HepG2 (cell line): ENCODE measurements at regions not wholly inside any gene's neighbourhood (a gene's known extent, or its start where the extent isn't known, plus 50 kb on each side); places are given as distances from the start of the nearest gene placed in this dataset.

Experiments
- ATAC-seq: fragments of 200-7000 bp; cut with Tn5 transposase; 3 replicates; pipeline ENCODE4 v1.9.1; 2020; ENCODE audit warnings: mild to moderate bottlenecking, moderate library complexity
- BruUV-seq: library from RNA; stranded (reverse); fragments of 400-500 nt; replicated peaks from 2 replicates; lab custom pipeline; 2021; lab: Mats Ljungman, UMichigan
- CTCF ChIA-PET: fragments of 300-600 bp; formaldehyde crosslinking; extraction: SDS; loops from one replicate; lab custom pipeline; 2021; ENCODE audit warnings: low total read pairs, inconsistent platforms, low intra/inter-chr PET ratio; lab: Yijun Ruan, JAX
- POLR2A ChIA-PET: fragments of 350-600 bp; sonication (Branson Sonifier 250); formaldehyde crosslinking; loops from one replicate; lab custom pipeline; 2020; ENCODE audit warnings: antibody characterized with exemption, inconsistent platforms; lab: Yijun Ruan, JAX
- DNase-seq: peaks from one replicate; pipeline ENCODE4 v3.0.0-alpha.2; 2015; ENCODE audit warnings: low spot score
- FAIRE-seq: peaks from 3 replicates; lab custom pipeline; 2011; peaks lifted over from hg19 to GRCh38; lab: Jason Lieb, UNC
- H2AFZ ChIP-seq: one replicate; pipeline ENCODE4 v1.6.1; 2011; ENCODE audit warnings: low read length, inconsistent platforms
- H3K27ac ChIP-seq: fragments of 300-600 bp; 3 replicates; pipeline ENCODE4 v1.8.0; 2011; ENCODE audit warnings: mixed run types, mild to moderate bottlenecking, mixed read lengths, low read length, inconsistent platforms; ENCODE audit not compliant: insufficient read depth; ENCODE audit errors: extremely low read length
- H3K27me3 ChIP-seq, 2 experiments: fragments of 200-600 bp in 1 of 2; 2 replicates in 1 of 2; 3 replicates in 1 of 2; pipeline versions ENCODE4 v1.6.0 to v1.8.0; 2011; ENCODE audit warnings: low read length in 2 of 2, mild to moderate bottlenecking in 2 of 2, moderate library complexity in 2 of 2, inconsistent platforms in 1 of 2; ENCODE audit not compliant: insufficient read depth in 2 of 2, control insufficient read depth in 1 of 2
- H3K36me3 ChIP-seq, 2 experiments: fragments of 200-600 bp in 1 of 2; replicated peaks in 1 of 2; 2 replicates in 1 of 2; 3 replicates in 1 of 2; pipeline versions ENCODE4 v1.5.1 to v1.8.0; 2011; ENCODE audit warnings: low read length in 2 of 2, inconsistent platforms in 1 of 2; ENCODE audit not compliant: insufficient read depth in 2 of 2, control insufficient read depth in 1 of 2
- H3K4me1 ChIP-seq: 2 replicates; pipeline ENCODE4 v1.5.1; 2012; ENCODE audit warnings: low read length, inconsistent platforms; ENCODE audit not compliant: insufficient read depth
- H3K4me2 ChIP-seq: 2 replicates; pipeline ENCODE4 v1.6.0; 2011; ENCODE audit warnings: low read depth, low read length, inconsistent platforms
- H3K4me3 ChIP-seq, 3 experiments: fragments of 200-600 bp in 1 of 3; sonication (generic), shearing (Covaris generic) in 1 of 3; replicated peaks in 1 of 3; 2 replicates each; pipeline ENCODE4 v1.5.1; 2011 to 2016; ENCODE audit warnings: low read length in 3 of 3, inconsistent platforms in 2 of 3, low read depth in 2 of 3, mild to moderate bottlenecking in 2 of 3, control low read depth in 1 of 3, mixed read lengths in 1 of 3; ENCODE audit not compliant: insufficient read depth in 1 of 3
- H3K79me2 ChIP-seq: one replicate; pipeline ENCODE4 v1.6.1; 2011; ENCODE audit warnings: low read length, inconsistent platforms; ENCODE audit not compliant: insufficient read depth
- H3K9ac ChIP-seq: 2 replicates; pipeline ENCODE4 v1.6.0; 2011; ENCODE audit warnings: mild to moderate bottlenecking, low read depth, low read length, inconsistent platforms; ENCODE audit not compliant: insufficient read depth
- H3K9me3 ChIP-seq: 2 replicates; pipeline ENCODE4 v1.5.1; 2012; ENCODE audit warnings: mild to moderate bottlenecking, low read length
- H4K20me1 ChIP-seq: 2 replicates; pipeline ENCODE4 v1.6.0; 2011; ENCODE audit warnings: inconsistent platforms, mild to moderate bottlenecking, low read length, moderate library complexity; ENCODE audit not compliant: insufficient read depth
- BCL6 ChIP-seq: IDR thresholded peaks from 2 replicates; pipeline ENCODE4 v1.6.1; 2016; ENCODE audit warnings: missing genetic modification reagents, missing compliant biosample characterization
- EED ChIP-seq: sonication (generic); formaldehyde crosslinking; IDR thresholded peaks from 2 replicates; pipeline ENCODE4 v1.5.0; 2020; ENCODE audit warnings: mild to moderate bottlenecking, missing genetic modification reagents
- GMEB1 ChIP-seq: sonication (generic); formaldehyde crosslinking; IDR thresholded peaks from 2 replicates; pipeline ENCODE4 v1.5.1; 2020; ENCODE audit warnings: missing genetic modification reagents, mild to moderate bottlenecking, borderline replicate concordance
- JDP2 ChIP-seq: sonication (generic); formaldehyde crosslinking; IDR thresholded peaks from 2 replicates; pipeline ENCODE4 v1.8.1; 2022; ENCODE audit warnings: missing genetic modification reagents, borderline replicate concordance
- KAT7 ChIP-seq: IDR thresholded peaks from 2 replicates; pipeline ENCODE4 v1.6.1; 2018; ENCODE audit warnings: borderline replicate concordance, missing compliant biosample characterization
- POLR2G ChIP-seq: fragments of 200-400 bp; formaldehyde crosslinking; IDR thresholded peaks from 2 replicates; pipeline ENCODE4 v1.6.1; 2018; ENCODE audit warnings: mild to moderate bottlenecking, low read depth, low read length, moderate library complexity
- RBAK ChIP-seq: sonication (generic); formaldehyde crosslinking; IDR thresholded peaks from 2 replicates; pipeline ENCODE4 v1.5.1; 2020; ENCODE audit warnings: mild to moderate bottlenecking, missing genetic modification reagents
- SMAD1 ChIP-seq: sonication (generic); formaldehyde crosslinking; IDR thresholded peaks from 2 replicates; pipeline ENCODE4 v1.4.0; 2020; ENCODE audit warnings: missing genetic modification reagents, low read depth, mild to moderate bottlenecking, borderline replicate concordance
- ZFP1 ChIP-seq: IDR thresholded peaks from 2 replicates; pipeline ENCODE4 v1.6.1; 2016
- ZFP90 ChIP-seq: sonication (generic); formaldehyde crosslinking; IDR thresholded peaks from 2 replicates; pipeline ENCODE4 v1.8.0; 2022; ENCODE audit warnings: missing genetic modification reagents, mild to moderate bottlenecking, inconsistent platforms, borderline replicate concordance
- ZNF350 ChIP-seq: sonication (generic); formaldehyde crosslinking; IDR thresholded peaks from 2 replicates; pipeline ENCODE4 v1.4.0; 2020; ENCODE audit warnings: mild to moderate bottlenecking, low read depth, missing genetic modification reagents, borderline replicate concordance
- ZNF44 ChIP-seq: sonication (generic); formaldehyde crosslinking; IDR thresholded peaks from 2 replicates; pipeline ENCODE4 v1.5.1; 2020; ENCODE audit warnings: mild to moderate bottlenecking, missing genetic modification reagents
- ZNF501 ChIP-seq: sonication (generic); formaldehyde crosslinking; IDR thresholded peaks from 2 replicates; pipeline ENCODE4 v1.5.1; 2020; ENCODE audit warnings: mild to moderate bottlenecking, moderate library complexity, missing genetic modification reagents
- ZNF564 ChIP-seq: sonication (generic); formaldehyde crosslinking; IDR thresholded peaks from 2 replicates; pipeline ENCODE4 v1.8.1; 2023; ENCODE audit warnings: mild to moderate bottlenecking, missing genetic modification reagents
- ZNF605 ChIP-seq: sonication (generic); formaldehyde crosslinking; IDR thresholded peaks from 2 replicates; pipeline ENCODE4 v1.8.0; 2022; ENCODE audit warnings: mild to moderate bottlenecking, missing genetic modification reagents
- ZNF850 ChIP-seq: sonication (generic); formaldehyde crosslinking; conservative IDR thresholded peaks from 2 replicates; pipeline ENCODE4 v1.9.0; 2021; ENCODE audit warnings: mild to moderate bottlenecking, missing genetic modification reagents
- WGBS: methylation state at CpG from one replicate; pipeline ENCODE4 v1.1.6; 2017; ENCODE audit warnings: low lambda C conversion rate; 5-methylcytosine and 5-hydroxymethylcytosine counted together
- in situ Hi-C: cut with HindIII; loops from 2 replicates; pipeline ENCODE4 v1.10.0; 2017; ENCODE audit warnings: low pct_unique_long_range_greater_than_20kb; ENCODE audit not compliant: extremely low pct_ligation_motif_present
- intact Hi-C: fragments of 100-400 bp; cut with micrococcal nuclease; formaldehyde crosslinking; loops from one replicate; pipeline ENCODE4 v1.10.0; 2022; ENCODE audit not compliant: unreplicated experiment

- Histone ChIP-seq H2AFZ (no peak overlapping the region), H3K4me1 (peaks cover 13% of the 10 kb centered on the region), H3K4me2 (no peak overlapping the region), H3K9me3 (no peaks in the 10 kb centered on the region), H3K4me3 (no peak overlapping the region), H3K79me2 (no peaks in the 10 kb centered on the region), H4K20me1 (no peaks in the 10 kb centered on the region), H3K27me3 (peaks cover 0 to 10% of the 10 kb centered on the region in 2 experiments; a peak in 1 of 5 replicates), H3K9ac (no peak overlapping the region), H3K36me3 (no peaks in the 10 kb centered on the region), H3K27ac (no peak overlapping the region)
- in situ Hi-C loops (no loop called here), intact Hi-C loops (no loop called here)
- no peak for DNase-seq
- POLR2A ChIA-PET, result no interaction called here
- CTCF ChIA-PET, result no interaction called here
- no peak for FAIRE-seq
- ATAC-seq, result no peak
- no TSS peak for BruUV-seq
- WGBS, result 72% methylated on average over 4 of the region's 4 CpGs
- TF ChIP-seq ZNF850 (CRISPR knock-in tag) (no peak), ZNF350 (CRISPR knock-in tag) (no peak), ZNF501 (CRISPR knock-in tag) (no peak), JDP2 (no peak), ZNF564 (CRISPR knock-in tag) (no peak), GMEB1 (no peak), ZNF44 (no peak), EED (CRISPR knock-in tag) (no peak), POLR2G (no peak), ZFP1 (CRISPR knock-in tag) (no peak), ZNF605 (CRISPR knock-in tag) (no peak), SMAD1 (CRISPR knock-in tag) (no peak), RBAK (CRISPR knock-in tag) (no peak), KAT7 (no peak), ZFP90 (CRISPR knock-in tag) (no peak), BCL6 (no peak)
Measured at GRCh38 chr1:36537991-36538390, 55.3 kb upstream of the CSF3R start.
